HCT116 (cell line): ENCODE measurements at regions not wholly inside any gene's neighbourhood (a gene's known extent, or its start where the extent isn't known, plus 50 kb on each side); places are given as distances from the start of the nearest gene placed in this dataset.
A peak's percentile ranks its signal among the peaks of the same experiment; 100 is the strongest.

Source experiments
- ATAC-seq: fragments of 200-7000 bp; cut with Tn5 transposase; 2 replicates; pipeline ENCODE4 v1.9.1; 2020; ENCODE audit warnings: mild to moderate bottlenecking, moderate library complexity
- BruUV-seq: library from RNA; stranded (reverse); fragments of 400-500 nt; replicated peaks from 2 replicates; lab custom pipeline; 2021; lab: Mats Ljungman, UMichigan
- CTCF ChIA-PET: fragments of 300-600 bp; sonication (Branson Sonifier 250); formaldehyde crosslinking; loops from one replicate; lab custom pipeline; 2021; ENCODE audit warnings: antibody characterized with exemption; lab: Charles Lee
- POLR2A ChIA-PET: fragments of 300-600, 350-600 bp; sonication (Branson Sonifier 250); formaldehyde crosslinking; loops from one replicate; lab custom pipeline; 2021; ENCODE audit warnings: antibody characterized with exemption; lab: Charles Lee
- RAD21 ChIA-PET, 2 experiments: fragments of 300-600 bp; sonication (Branson Sonifier 250); formaldehyde crosslinking; loops; one replicate each; lab custom pipeline; 2023; ENCODE audit warnings: low total read pairs in 2 of 2; ENCODE audit not compliant: uncharacterized antibody in 2 of 2, unreplicated experiment in 2 of 2, low non-redundant PET in 1 of 2; lab: Charles Lee
- DNase-seq: peaks from one replicate; pipeline ENCODE4 v3.0.0-alpha.2; 2010; ENCODE audit warnings: low read depth, low spot score
- H2AFZ ChIP-seq: fragments of 200-600 bp; shearing (Covaris generic), sonication (generic); 2 replicates; pipeline ENCODE4 v1.6.1; 2017; ENCODE audit warnings: low read depth, mixed run types, mixed read lengths, antibody characterized with exemption, low read length; ENCODE audit not compliant: poor library complexity, severe bottlenecking
- H3K27ac ChIP-seq: 2 replicates; pipeline ENCODE4 v1.5.1; 2012; ENCODE audit warnings: low read depth, low read length
- H3K27me3 ChIP-seq: fragments of 200-600 bp; sonication (generic); 2 replicates; pipeline ENCODE4 v1.6.1; 2016; ENCODE audit warnings: mixed run types, low read length, mixed read lengths; ENCODE audit not compliant: insufficient read depth
- H3K36me3 ChIP-seq, 2 experiments: fragments of 200-500 bp in 1 of 2; fragments of 200-600 bp in 1 of 2; sonication (Bioruptor generic) in 1 of 2; sonication (generic) in 1 of 2; 2 replicates each; pipeline versions ENCODE4 v1.5.1 to v1.6.1; 2014 to 2016; ENCODE audit warnings: low read length in 2 of 2, inconsistent platforms in 1 of 2, mixed read lengths in 1 of 2, mixed run types in 1 of 2; ENCODE audit not compliant: insufficient read depth in 2 of 2, control insufficient read depth in 1 of 2
- H3K4me1 ChIP-seq, 2 experiments: fragments of 200-600 bp in 1 of 2; sonication (generic) in 1 of 2; 2 replicates each; pipeline versions ENCODE4 v1.5.1 to v1.6.1; 2012 to 2017; ENCODE audit warnings: low read length in 2 of 2, inconsistent platforms in 1 of 2, mild to moderate bottlenecking in 1 of 2, mixed read lengths in 1 of 2, mixed run types in 1 of 2, moderate library complexity in 1 of 2; ENCODE audit not compliant: insufficient read depth in 2 of 2, control insufficient read depth in 1 of 2
- H3K4me2 ChIP-seq: fragments of 200-600 bp; sonication (generic); 2 replicates; pipeline ENCODE4 v1.6.1; 2017; ENCODE audit warnings: mixed run types, low read length, mixed read lengths
- H3K4me3 ChIP-seq, 2 experiments: fragments of 200-600 bp in 1 of 2; sonication (generic) in 1 of 2; replicated peaks in 1 of 2; 2 replicates each; pipeline ENCODE4 v1.5.1; 2011 to 2016; ENCODE audit warnings: low read length in 2 of 2, control low read depth in 1 of 2, low read depth in 1 of 2, mild to moderate bottlenecking in 1 of 2, mixed read lengths in 1 of 2, mixed run types in 1 of 2
- H3K79me2 ChIP-seq: fragments of 200-600 bp; sonication (generic); 2 replicates; pipeline ENCODE4 v1.6.1; 2017; ENCODE audit warnings: mild to moderate bottlenecking, mixed run types, low read length, moderate library complexity, mixed read lengths; ENCODE audit not compliant: insufficient read depth
- H3K9ac ChIP-seq: fragments of 200-600 bp; sonication (generic); 2 replicates; pipeline ENCODE4 v1.6.1; 2016; ENCODE audit warnings: low read length, mixed read lengths
- H3K9me2 ChIP-seq: fragments of 200-600 bp; sonication (generic), shearing (Covaris generic); 2 replicates; pipeline ENCODE4 v1.6.1; 2017; ENCODE audit warnings: mixed run types, mild to moderate bottlenecking, moderate library complexity; ENCODE audit not compliant: insufficient read depth
- H3K9me3 ChIP-seq, 2 experiments: fragments of 200-500 bp in 1 of 2; fragments of 200-600 bp in 1 of 2; sonication (Bioruptor generic) in 1 of 2; sonication (generic) in 1 of 2; 2 replicates each; pipeline ENCODE4 v1.6.1; 2014 to 2017; ENCODE audit warnings: low read length in 2 of 2, mixed read lengths in 2 of 2, inconsistent platforms in 1 of 2, low read depth in 1 of 2, mild to moderate bottlenecking in 1 of 2, mixed run types in 1 of 2, moderate library complexity in 1 of 2; ENCODE audit not compliant: control insufficient read depth in 1 of 2, insufficient read depth in 1 of 2
- H4K20me1 ChIP-seq: fragments of 200-600 bp; sonication (generic), shearing (Covaris generic); 2 replicates; pipeline ENCODE4 v1.6.1; 2017; ENCODE audit warnings: mixed run types, mild to moderate bottlenecking, moderate library complexity; ENCODE audit not compliant: insufficient read depth
- ATF3 ChIP-seq: IDR thresholded peaks from 2 replicates; pipeline ENCODE4 v1.6.1; 2012
- CEBPB ChIP-seq: IDR thresholded peaks from 2 replicates; pipeline ENCODE4 v1.6.1; 2012; ENCODE audit warnings: low read depth
- CTCF ChIP-seq, 3 experiments: fragments of 200-600 bp in 1 of 3; sonication (generic) in 1 of 3; IDR thresholded peaks in 2 of 3; conservative IDR thresholded peaks in 1 of 3; 2 replicates each; pipeline ENCODE4 v1.5.1; 2012 to 2017; ENCODE audit warnings: low read depth in 2 of 3, low read length in 2 of 3, antibody characterized with exemption in 1 of 3, borderline replicate concordance in 1 of 3, control low read depth in 1 of 3, mild to moderate bottlenecking in 1 of 3, mixed read lengths in 1 of 3, mixed run types in 1 of 3, moderate library complexity in 1 of 3; ENCODE audit not compliant: insufficient read depth in 1 of 3
- ELF1 ChIP-seq: IDR thresholded peaks from 2 replicates; pipeline ENCODE4 v1.6.1; 2012; ENCODE audit warnings: low read depth, borderline replicate concordance
- RAD21 ChIP-seq: IDR thresholded peaks from 2 replicates; pipeline ENCODE4 v1.6.1; 2012; ENCODE audit warnings: low read depth, mild to moderate bottlenecking
- REST ChIP-seq: IDR thresholded peaks from 2 replicates; pipeline ENCODE4 v1.6.1; 2012; ENCODE audit warnings: low read depth
- TCF7L2 ChIP-seq: IDR thresholded peaks from 2 replicates; pipeline ENCODE4 v1.7.0; 2011; ENCODE audit warnings: borderline replicate concordance, inconsistent platforms; ENCODE audit not compliant: insufficient read depth, insufficient read length; ENCODE audit errors: extremely low read depth
- YY1 ChIP-seq: IDR thresholded peaks from 2 replicates; pipeline ENCODE4 v1.6.1; 2011; ENCODE audit warnings: low read length, low read depth, moderate library complexity, mild to moderate bottlenecking; ENCODE audit not compliant: insufficient replicate concordance; ENCODE audit errors: extremely low read depth
- ZBTB33 ChIP-seq: IDR thresholded peaks from 2 replicates; pipeline ENCODE4 v1.6.1; 2011; ENCODE audit warnings: mild to moderate bottlenecking, low read length, moderate library complexity; ENCODE audit not compliant: insufficient replicate concordance; ENCODE audit errors: extremely low read depth
- intact Hi-C: fragments of 100-400 bp; cut with micrococcal nuclease; formaldehyde crosslinking; loops from 2 replicates; pipeline ENCODE4 v1.10.0; 2022

- H3K4me1 ChIP-seq: peaks cover 11 to 23% of the 10 kb centered on the region in 2 experiments
- H3K36me3 ChIP-seq: no peaks in the 10 kb centered on the region
- BruUV-seq: no TSS peak
- peaks cover 33% of the 10 kb centered on the region for H3K79me2 ChIP-seq
- POLR2A ChIA-PET: interaction anchor here (0.6 to 0.8 kb wide), 2 partner anchors 36 to 56 kb away, joined by 3 read pairs; no protein-coding TSS in a partner anchor
- TF ChIP-seq ATF3 (no peak), YY1 (no peak), REST (no peak), ZBTB33 (no peak), ELF1 (no peak), CEBPB (no peak), RAD21 (no peak), CTCF (IDR thresholded peaks at IDR 0.05 in 2 of 3, conservative IDR thresholded peaks at IDR 0.05 in 1 of 3; ENCODE audit: borderline replicate concordance in 1 of 3, insufficient read depth in 1 of 3, low read depth in 2 of 3, low read length in 2 of 3) (no peak), TCF7L2 (no peak)
- peak overlapping the region; percentile 97; the same call in 1 of the 2 replicates for H3K27ac ChIP-seq
- H3K4me2 ChIP-seq: peak overlapping the region; percentile 95
- no peak overlapping the region for H2AFZ ChIP-seq
- CTCF ChIA-PET: no interaction called here
- RAD21 ChIA-PET: interaction anchor here in 1 of 2 experiments (1.8 kb wide), 1 partner anchor 61 kb away, joined by 4 read pairs; no protein-coding TSS in a partner anchor
- peak overlapping the region; percentile 98 for H3K9ac ChIP-seq
- ATAC-seq (no peak), DNase-seq (no peak)
- intact Hi-C loops: no loop called here
- H4K20me1 ChIP-seq: 0 out of 2 replicates have a peak, but pooled peaks cover 4% of the 10 kb centered on the region
- H3K9me2 ChIP-seq: no peaks in the 10 kb centered on the region
- no peaks in the 10 kb centered on the region for H3K9me3 ChIP-seq
- no peaks in the 10 kb centered on the region for H3K27me3 ChIP-seq
- H3K4me3 ChIP-seq: peak overlapping the region; percentile 42 to 94
Measured at GRCh38 chr3:48090166-48090939, 74.1 kb upstream of the MAP4 start.
